Ovary (tissue), 7 donors: ENCODE measurements at regions not wholly inside any gene's neighbourhood (a gene's known extent, or its start where the extent isn't known, plus 50 kb on each side); places are given as distances from the start of the nearest gene placed in this dataset.

Experiments
- DNase-seq, 5 donors: peaks; one replicate each; pipeline ENCODE4 v3.0.0-alpha.2; 2019 to 2020
- H3K27ac ChIP-seq, 2 donors: fragments of 200-600 bp; one replicate each; pipeline versions ENCODE4 v1.5.1 to v1.8.0; 2019 to 2022
- H3K27me3 ChIP-seq: fragments of 200-600 bp; one replicate; pipeline ENCODE4 v1.8.0; 2022
- H3K36me3 ChIP-seq: fragments of 200-600 bp; sonication (generic); one replicate; pipeline ENCODE4 v1.5.1; 2019
- H3K4me1 ChIP-seq: one replicate; pipeline ENCODE4 v1.8.1; 2013; ENCODE audit warnings: mild to moderate bottlenecking, moderate library complexity; ENCODE audit not compliant: insufficient read depth
- H3K4me3 ChIP-seq: fragments of 200-600 bp; sonication (generic); one replicate; pipeline ENCODE4 v1.5.1; 2017
- H3K9me3 ChIP-seq, 2 donors: fragments of 200-600 bp in 1 of 2; sonication (generic) in 1 of 2; one replicate each; pipeline versions ENCODE4 v1.5.1 to v1.8.1; 2013 to 2019; ENCODE audit warnings: mild to moderate bottlenecking in 1 of 2, moderate library complexity in 1 of 2
- CTCF ChIP-seq, 3 donors: fragments of 450-650 bp in 2 of 3; fragments of 200-600 bp in 1 of 3; IDR thresholded peaks; one replicate each; pipeline versions ENCODE4 v1.5.1 to v1.8.0; 2016 to 2022; ENCODE audit warnings: antibody characterized with exemption in 3 of 3, mild to moderate bottlenecking in 1 of 3
- EP300 ChIP-seq: sonication (generic); formaldehyde crosslinking; IDR thresholded peaks from one replicate; pipeline ENCODE4 v1.6.1; 2017; ENCODE audit warnings: antibody characterized with exemption
- POLR2A ChIP-seq: fragments of 450-650 bp; IDR thresholded peaks from one replicate; pipeline ENCODE4 v1.6.1; 2017; ENCODE audit warnings: antibody characterized with exemption, mild to moderate bottlenecking, moderate library complexity
- WGBS, 3 donors: extraction: QIAGEN DNeasy Blood & Tissue Kit in 1 of 3; methylation state at CpG; one replicate each; pipeline versions ENCODE4 v1.1.5 to v1.1.7; 2013 to 2017; 5-methylcytosine and 5-hydroxymethylcytosine counted together
- intact Hi-C, 4 donors: fragments of 100-400 bp; cut with DNase I; formaldehyde crosslinking; loops; one replicate each; pipeline versions ENCODE4 v1.11.0 to v1.15.1; 2022 to 2023
- donor health status: DM: no; HTN: no; CAD: no; lungs with moderate emphysema.
- donor health status: DM: no; HTN: no; CAD: no.
- donor health status: Bipolar disorder and iron deficiency.
- donor health status: DM: no; HTN: no; CAD: no.
- donor health status: DM: yes; HTN: yes; CAD: no.

- intact Hi-C loops = no loop called here
- Histone ChIP-seq H3K36me3 (no peaks in the 10 kb centered on the region), H3K27me3 (no peaks in the 10 kb centered on the region), H3K27ac (no peak overlapping the region), H3K9me3 (no peaks in the 10 kb centered on the region), H3K4me1 (no peaks in the 10 kb centered on the region), H3K4me3 (no peak overlapping the region)
- WGBS, 3 donors = 61 to 81% (median 77%) methylated on average over 5 of the region's 5 CpGs
- DNase-seq = no peak
- no peak for TF ChIP-seq CTCF (IDR thresholded peaks at IDR 0.05)
- TF ChIP-seq EP300 = no peak
- no peak for TF ChIP-seq POLR2A
Measured at GRCh38 chr4:20626326-20627005, 73.8 kb upstream of the PACRGL start.

GRCh38 chr4:20627866-20628265 lies 72.4 kb upstream of the PACRGL start:
- WGBS, 3 donors = 68 to 73% (median 69%) methylated on average over 1 of the region's 1 CpG
- Histone ChIP-seq H3K9me3 (no peaks in the 10 kb centered on the region), H3K27ac (no peak overlapping the region), H3K27me3 (no peaks in the 10 kb centered on the region), H3K4me3 (no peak overlapping the region), H3K4me1 (no peaks in the 10 kb centered on the region), H3K36me3 (no peaks in the 10 kb centered on the region)
- intact Hi-C loops = no loop called here
- TF ChIP-seq EP300 = no peak
- no peak for TF ChIP-seq POLR2A
- TF ChIP-seq CTCF (IDR thresholded peaks at IDR 0.05) = no peak
- DNase-seq = no peak

- intact Hi-C loops = no loop called here
- no peak for TF ChIP-seq POLR2A
- TF ChIP-seq EP300 = no peak
- TF ChIP-seq CTCF (IDR thresholded peaks at IDR 0.05) = no peak
- H3K9me3 ChIP-seq = no peaks in the 10 kb centered on the region
- H3K36me3 ChIP-seq = no peaks in the 10 kb centered on the region
- H3K4me3 ChIP-seq = no peak overlapping the region
- no peak overlapping the region for H3K27ac ChIP-seq
- H3K27me3 ChIP-seq = no peaks in the 10 kb centered on the region
- 71 to 77% (median 72%) methylated on average over 6 of the region's 6 CpGs for WGBS, 3 donors
- H3K4me1 ChIP-seq = no peaks in the 10 kb centered on the region
- no peak for DNase-seq
Measured at GRCh38 chr4:20629186-20630106, 70.8 kb upstream of the PACRGL start.

- 91% methylated on average over 3 of the region's 3 CpGs for WGBS, 3 donors
- no peaks in the 10 kb centered on the region for H3K4me1 ChIP-seq
- H3K36me3 ChIP-seq = no peaks in the 10 kb centered on the region
- H3K4me3 ChIP-seq = no peak overlapping the region
- no peak overlapping the region for H3K27ac ChIP-seq
- TF ChIP-seq CTCF (IDR thresholded peaks at IDR 0.05) (no peak), POLR2A (no peak), EP300 (no peak)
- H3K27me3 ChIP-seq = no peaks in the 10 kb centered on the region
- DNase-seq = no peak
- intact Hi-C loops = no loop called here
- H3K9me3 ChIP-seq = no peaks in the 10 kb centered on the region
Measured at GRCh38 chr4:20638825-20639224, 61.4 kb upstream of the PACRGL start.
